ENCODE measurements at regions not wholly inside any gene's neighbourhood (a gene's known extent, or its start where the extent isn't known, plus 50 kb on each side); places are given as distances from the start of the nearest gene placed in this dataset.
"Not testable (repeated sequence)": the region's sequence is repeated elsewhere in the genome, so short reads cannot be mapped to it uniquely, and the experiment has no call there.

DNA sequence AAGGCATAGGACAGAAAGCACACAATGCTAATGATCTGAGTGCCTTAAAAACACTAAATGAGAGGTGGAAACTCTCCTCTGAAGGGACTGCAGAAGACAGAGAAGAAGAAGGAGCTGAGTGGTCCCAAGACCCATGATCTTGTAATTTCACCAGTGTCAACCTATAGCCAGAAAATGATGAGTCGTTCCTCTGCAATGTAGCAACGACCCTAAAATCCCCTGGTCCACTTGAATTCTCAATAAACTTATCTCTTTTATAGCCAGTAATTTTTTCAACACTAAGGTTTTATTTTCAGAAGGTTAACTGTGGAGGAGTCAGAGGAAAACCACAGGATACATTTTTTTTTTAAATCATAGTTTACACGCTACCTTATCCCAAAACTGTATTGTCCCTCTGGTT is 490.6 kb upstream of the MARCKS start:
- DNase-seq (ENCODE audit: low read depth in 2 of 2) = no peak

GRCh38 chr6:113370508-113371502 is 486.3 kb upstream of the MARCKS start:
- no peak for DNase-seq (ENCODE audit: low read depth in 2 of 2)

DNA sequence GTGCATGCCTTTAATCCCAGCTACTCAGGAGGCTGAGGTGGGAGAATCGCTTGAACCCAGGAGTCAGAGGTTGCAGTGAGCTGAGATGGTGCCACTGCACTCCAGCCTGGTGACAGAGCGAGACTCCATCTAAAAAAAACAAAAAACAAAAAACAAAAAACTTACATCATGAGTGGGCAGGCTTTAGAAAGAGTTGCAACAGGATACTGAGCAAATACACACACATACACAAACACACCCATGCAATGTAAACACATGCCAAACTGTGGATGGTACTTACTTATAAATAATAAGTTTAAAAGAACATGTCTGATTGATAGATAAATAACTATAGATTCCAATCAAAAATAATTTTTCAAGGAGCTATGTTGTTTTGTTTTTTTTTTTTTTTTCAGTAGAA is 481.7 kb upstream of the MARCKS start:
- not testable (repeated sequence) for DNase-seq (ENCODE audit: low read depth in 2 of 2)

DNA sequence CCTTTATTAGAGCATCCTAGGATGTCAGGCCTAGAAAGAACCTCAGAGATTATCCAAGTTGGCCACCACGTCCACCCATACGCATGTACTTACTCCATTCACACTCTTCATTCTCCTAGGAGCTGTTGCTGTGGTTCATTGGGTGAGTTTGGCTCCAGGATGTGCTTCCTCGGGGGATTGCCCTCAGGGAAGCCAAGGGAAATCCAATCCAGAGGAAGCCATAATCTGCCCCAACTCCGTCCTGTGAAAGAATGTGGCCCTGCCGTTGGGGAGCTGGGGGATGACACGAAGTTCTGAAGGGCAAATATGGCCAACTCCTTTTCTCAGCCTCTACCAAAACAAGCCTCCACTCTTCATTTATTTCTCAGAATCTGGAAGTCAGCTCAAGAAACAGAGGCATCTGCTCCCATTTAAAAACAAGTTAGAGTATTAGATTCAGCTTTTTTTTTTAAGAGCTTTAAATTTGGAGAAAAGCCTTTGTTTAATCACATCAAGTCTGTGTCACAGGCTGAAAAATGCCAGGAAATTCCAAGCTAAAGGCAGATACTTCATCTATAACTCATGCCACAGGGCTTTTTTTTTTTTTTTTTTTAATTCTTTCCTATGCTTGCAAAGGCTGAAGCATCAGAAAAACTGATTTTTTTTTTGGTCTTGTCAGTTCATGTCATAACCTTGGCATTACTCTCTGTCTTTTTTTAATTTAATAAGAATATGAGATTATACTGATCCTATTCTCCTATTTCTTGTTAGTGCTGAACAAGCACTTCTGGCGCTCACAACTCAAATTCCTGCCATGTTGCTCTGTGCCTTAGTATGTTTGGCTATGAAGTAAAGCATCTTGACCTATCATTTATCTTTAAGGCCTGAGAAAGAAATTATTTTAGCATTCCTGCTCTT is 480.9 kb upstream of the MARCKS start:
- no peak for DNase-seq (ENCODE audit: low read depth in 2 of 2)

DNA sequence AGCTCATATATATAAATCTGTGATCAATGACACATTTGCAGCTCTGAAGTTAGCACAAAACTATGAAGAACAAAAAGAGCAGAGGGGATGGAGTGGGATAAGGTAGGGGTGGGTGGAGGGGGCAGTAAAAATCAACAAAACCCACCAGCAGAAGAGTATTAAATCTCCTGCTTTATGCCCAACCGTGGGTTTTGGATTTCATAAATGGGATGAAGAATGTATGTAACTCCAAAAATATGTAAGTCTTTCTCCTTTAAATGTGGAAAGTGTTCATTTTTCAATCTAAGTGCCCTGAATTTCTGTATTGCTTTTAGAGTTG is 480.3 kb upstream of the MARCKS start:
- no peak for DNase-seq (ENCODE audit: low read depth in 2 of 2)

- DNase-seq (ENCODE audit: low read depth in 2 of 2) = no peak
Observed at GRCh38 chr6:113377362-113377942, 479.7 kb upstream of the MARCKS start.

GRCh38 chr6:113380591-113380990 is 476.6 kb upstream of the MARCKS start:
- no peak for DNase-seq (ENCODE audit: low read depth in 2 of 2)

- no peak for DNase-seq (ENCODE audit: low read depth in 2 of 2)
Observed at GRCh38 chr6:113381232-113381631, 475.9 kb upstream of the MARCKS start.

GRCh38 chr6:113381959-113382358 is 475.2 kb upstream of the MARCKS start:
- no peak for DNase-seq (ENCODE audit: low read depth in 2 of 2)

DNA sequence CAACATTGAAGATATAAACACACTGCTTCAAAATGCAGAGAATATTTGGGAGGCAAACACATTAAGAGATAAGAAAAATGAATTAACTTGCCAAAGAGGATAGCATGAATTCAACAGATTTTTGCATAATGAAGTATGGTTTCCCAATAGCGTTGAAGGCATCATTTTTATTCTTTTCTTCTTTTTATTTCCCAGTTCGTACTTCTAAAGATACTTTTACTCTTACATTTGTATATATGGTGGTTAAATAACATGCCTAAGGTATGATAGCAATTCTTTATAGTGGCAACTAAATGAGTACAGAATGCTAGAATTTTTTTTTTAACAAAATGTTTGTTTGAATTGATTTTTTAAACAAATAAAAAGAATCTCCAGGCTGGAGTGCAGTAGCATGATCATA is 473.4 kb upstream of the MARCKS start:
- DNase-seq (ENCODE audit: low read depth in 2 of 2) = no peak

DNA sequence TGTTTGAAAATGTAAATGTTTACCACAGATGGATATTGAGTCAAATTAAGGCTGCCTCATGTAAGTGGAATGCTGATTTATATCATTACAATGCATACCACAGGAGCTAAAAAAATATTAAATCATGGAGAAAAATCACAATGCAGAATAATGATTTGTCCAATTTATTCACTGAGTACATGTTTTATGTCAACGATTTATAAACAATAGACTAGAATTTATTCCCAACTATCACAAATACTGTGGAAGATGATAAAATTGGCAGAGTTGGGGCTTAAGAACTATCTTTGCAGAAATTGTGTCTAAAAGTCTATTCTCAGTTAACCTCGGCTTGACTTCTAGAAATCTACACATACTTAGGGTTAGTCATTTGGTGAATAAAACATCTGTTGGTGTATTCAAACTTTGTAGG is 472.1 kb upstream of the MARCKS start:
- no peak for DNase-seq (ENCODE audit: low read depth in 2 of 2)

GRCh38 chr6:113388996-113389395 is 468.1 kb upstream of the MARCKS start:
- no peak for DNase-seq (ENCODE audit: low read depth in 2 of 2)

DNA sequence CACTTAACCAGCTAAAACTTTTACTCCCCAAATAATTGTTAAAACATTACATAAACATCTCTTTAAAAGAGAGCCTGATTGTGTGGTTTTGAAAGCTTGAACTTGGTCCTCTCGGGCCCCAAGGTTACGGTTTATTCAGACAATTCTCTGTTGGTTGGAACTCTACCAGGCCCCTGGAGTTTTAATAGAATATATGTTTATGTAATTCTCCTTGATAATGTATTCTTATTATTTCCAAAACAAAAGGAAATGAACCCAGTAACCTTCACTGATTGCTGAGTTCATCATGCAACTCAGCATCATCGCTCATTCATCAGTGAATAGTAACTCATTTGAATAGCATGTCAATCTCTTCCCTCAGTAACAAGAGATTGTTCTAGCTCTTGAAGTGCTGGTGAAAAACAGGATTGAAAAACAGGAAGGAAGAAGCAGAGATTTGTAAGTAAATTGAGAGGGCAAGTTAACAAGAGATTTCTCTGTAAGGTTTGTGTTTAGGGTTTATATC is 464.5 kb upstream of the MARCKS start:
- no peak for DNase-seq (ENCODE audit: low read depth in 2 of 2)

GRCh38 chr6:113394216-113394615 is 462.9 kb upstream of the MARCKS start:
- DNase-seq (ENCODE audit: low read depth in 2 of 2) = no peak

- no peak for DNase-seq (ENCODE audit: low read depth in 2 of 2)
Observed at GRCh38 chr6:113394729-113395128, 462.4 kb upstream of the MARCKS start.

- DNase-seq (ENCODE audit: low read depth in 2 of 2) = no peak
Observed at GRCh38 chr6:113396730-113397129, 460.4 kb upstream of the MARCKS start.

DNA sequence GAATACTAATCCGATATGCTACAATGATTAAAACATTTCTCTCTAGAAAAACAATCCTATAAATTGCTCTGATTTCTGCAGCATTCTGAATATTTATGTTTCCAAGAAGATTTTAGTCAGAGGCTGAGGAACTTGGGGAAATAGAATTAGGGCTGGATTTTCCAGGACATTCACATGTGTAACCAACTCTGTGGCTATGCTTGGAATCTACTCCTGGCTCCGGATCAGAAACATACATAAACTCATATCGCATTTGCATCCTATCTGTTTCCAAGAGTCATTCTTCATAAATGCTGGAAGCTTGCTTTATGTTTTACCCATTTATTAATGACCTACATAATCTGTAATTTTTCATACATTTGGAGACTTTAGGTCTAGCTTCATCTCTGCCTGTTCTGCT is 459.9 kb upstream of the MARCKS start:
- DNase-seq (ENCODE audit: low read depth in 2 of 2) = no peak

DNA sequence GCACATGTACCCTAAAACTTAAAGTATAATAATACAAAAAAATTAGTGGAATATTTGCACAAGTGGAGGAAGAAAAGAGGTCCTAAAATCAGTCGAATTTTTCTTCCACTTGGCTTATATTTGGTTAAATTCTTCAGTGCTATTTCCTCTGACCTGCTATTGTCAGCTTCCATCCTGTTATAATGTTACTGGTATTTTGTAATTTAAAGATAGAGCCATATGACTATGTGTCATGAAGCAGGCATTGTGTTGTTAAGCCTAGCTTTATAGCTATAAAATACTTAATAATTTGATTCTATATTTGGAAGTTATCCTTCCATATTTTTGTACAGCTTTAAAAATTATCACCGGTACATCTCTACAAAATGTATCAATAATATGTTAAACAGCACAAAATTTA is 455.9 kb upstream of the MARCKS start:
- no peak for DNase-seq (ENCODE audit: low read depth in 2 of 2)

DNA sequence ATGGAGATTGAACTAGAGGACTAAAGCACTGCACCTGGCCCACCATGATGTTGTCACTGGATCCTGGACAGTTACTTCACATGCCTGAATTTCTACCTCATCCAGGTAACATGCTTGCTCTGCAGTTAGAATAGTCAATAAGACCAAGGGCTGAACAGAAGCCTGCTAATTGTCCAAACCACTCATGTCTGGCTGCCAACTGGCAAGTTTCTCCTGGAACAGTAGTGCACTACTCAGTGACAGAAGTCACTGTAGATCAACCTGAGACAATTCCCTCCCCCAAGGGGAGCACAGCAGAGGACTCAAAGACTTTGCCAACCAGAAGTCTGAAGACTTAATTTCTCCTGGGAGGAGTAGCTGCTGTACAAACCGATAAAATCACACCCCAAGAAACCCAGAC is 454.6 kb upstream of the MARCKS start:
- DNase-seq (ENCODE audit: low read depth in 2 of 2) = no peak

GRCh38 chr6:113403966-113404595 is 453.1 kb upstream of the MARCKS start:
- DNase-seq (ENCODE audit: low read depth in 2 of 2) = no peak

- DNase-seq (ENCODE audit: low read depth in 2 of 2) = no peak
Observed at GRCh38 chr6:113405326-113406047, 451.7 kb upstream of the MARCKS start.

All from stimulated activated CD4-positive, alpha-beta T cell treated with anti-CD3 and anti-CD28 coated beads, Interleukin-4, amount 100 ng/mL, for 48 hours (primary cell).